ENCODE measurements at regions not wholly inside any gene's neighbourhood (a gene's known extent, or its start where the extent isn't known, plus 50 kb on each side); places are given as distances from the start of the nearest gene placed in this dataset.

- TF ChIP-seq CTCF (IDR thresholded peaks at IDR 0.05; ENCODE audit: poor library complexity, severe bottlenecking) (no peak), POLR2AphosphoS5 (IDR thresholded peaks at IDR 0.05) (no peak), REST (IDR thresholded peaks at IDR 0.05; ENCODE audit: borderline replicate concordance) (no peak), EZH2 (IDR thresholded peaks at IDR 0.05; ENCODE audit: borderline replicate concordance, insufficient read depth, low read length, poor library complexity, severe bottlenecking) (no peak), RAD21 (conservative IDR thresholded peaks at IDR 0.05) (no peak), MXI1 (conservative IDR thresholded peaks at IDR 0.05; ENCODE audit: poor library complexity, severe bottlenecking) (no peak), TAF1 (IDR thresholded peaks at IDR 0.05; ENCODE audit: low read depth) (no peak), SMC3 (conservative IDR thresholded peaks at IDR 0.05; ENCODE audit: poor library complexity) (no peak), EP300 (conservative IDR thresholded peaks at IDR 0.05; ENCODE audit: poor library complexity, severe bottlenecking) (no peak)
Measured at GRCh38 chr9:106177216-106177615, 482.9 kb downstream of the TMEM38B start.

Measured in neural cell (in vitro differentiated cells).